B cell (primary cell): ENCODE measurements at regions not wholly inside any gene's neighbourhood (a gene's known extent, or its start where the extent isn't known, plus 50 kb on each side); places are given as distances from the start of the nearest gene placed in this dataset.

ENCODE experiments used
- EZH2 ChIP-seq: IDR thresholded peaks from 2 replicates; pipeline ENCODE4 v1.6.1; 2012; ENCODE audit warnings: borderline replicate concordance, low read depth, mild to moderate bottlenecking, moderate library complexity, low read length; ENCODE audit not compliant: insufficient read depth, poor library complexity, severe bottlenecking
- TF ChIP-seq, protein P1 (sequence below): fragments of 200-600 bp; IDR thresholded peaks from one replicate; pipeline ENCODE4 v1.8.0; 2022; ENCODE audit warnings: antibody characterized with exemption, mild to moderate bottlenecking

DNA sequence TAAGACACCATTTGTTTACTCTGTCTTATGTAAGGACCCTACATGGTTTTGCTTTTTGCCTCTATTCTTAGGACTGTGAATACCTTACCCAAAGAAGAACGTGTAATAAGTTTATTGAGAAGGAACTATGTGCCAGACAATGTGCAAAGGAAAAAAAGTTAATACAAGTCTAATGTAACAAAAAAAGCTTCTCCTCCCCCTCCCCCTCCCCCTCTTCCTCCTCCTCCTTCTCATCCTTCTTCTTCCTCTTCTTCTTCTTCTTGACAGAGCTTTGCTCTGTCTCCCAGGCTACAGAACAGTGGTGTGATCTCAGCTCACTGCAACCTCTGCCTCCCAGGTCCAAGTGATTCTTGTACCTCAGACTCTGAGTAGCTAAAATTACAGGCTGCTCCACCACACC is 50.9 kb upstream of the MITF start:
- TF ChIP-seq, protein P1, sequence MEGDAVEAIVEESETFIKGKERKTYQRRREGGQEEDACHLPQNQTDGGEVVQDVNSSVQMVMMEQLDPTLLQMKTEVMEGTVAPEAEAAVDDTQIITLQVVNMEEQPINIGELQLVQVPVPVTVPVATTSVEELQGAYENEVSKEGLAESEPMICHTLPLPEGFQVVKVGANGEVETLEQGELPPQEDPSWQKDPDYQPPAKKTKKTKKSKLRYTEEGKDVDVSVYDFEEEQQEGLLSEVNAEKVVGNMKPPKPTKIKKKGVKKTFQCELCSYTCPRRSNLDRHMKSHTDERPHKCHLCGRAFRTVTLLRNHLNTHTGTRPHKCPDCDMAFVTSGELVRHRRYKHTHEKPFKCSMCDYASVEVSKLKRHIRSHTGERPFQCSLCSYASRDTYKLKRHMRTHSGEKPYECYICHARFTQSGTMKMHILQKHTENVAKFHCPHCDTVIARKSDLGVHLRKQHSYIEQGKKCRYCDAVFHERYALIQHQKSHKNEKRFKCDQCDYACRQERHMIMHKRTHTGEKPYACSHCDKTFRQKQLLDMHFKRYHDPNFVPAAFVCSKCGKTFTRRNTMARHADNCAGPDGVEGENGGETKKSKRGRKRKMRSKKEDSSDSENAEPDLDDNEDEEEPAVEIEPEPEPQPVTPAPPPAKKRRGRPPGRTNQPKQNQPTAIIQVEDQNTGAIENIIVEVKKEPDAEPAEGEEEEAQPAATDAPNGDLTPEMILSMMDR, result no peak
- TF ChIP-seq EZH2, result no peak
